ENCODE measurements at regions not wholly inside any gene's neighbourhood (a gene's known extent, or its start where the extent isn't known, plus 50 kb on each side); places are given as distances from the start of the nearest gene placed in this dataset.

DNA sequence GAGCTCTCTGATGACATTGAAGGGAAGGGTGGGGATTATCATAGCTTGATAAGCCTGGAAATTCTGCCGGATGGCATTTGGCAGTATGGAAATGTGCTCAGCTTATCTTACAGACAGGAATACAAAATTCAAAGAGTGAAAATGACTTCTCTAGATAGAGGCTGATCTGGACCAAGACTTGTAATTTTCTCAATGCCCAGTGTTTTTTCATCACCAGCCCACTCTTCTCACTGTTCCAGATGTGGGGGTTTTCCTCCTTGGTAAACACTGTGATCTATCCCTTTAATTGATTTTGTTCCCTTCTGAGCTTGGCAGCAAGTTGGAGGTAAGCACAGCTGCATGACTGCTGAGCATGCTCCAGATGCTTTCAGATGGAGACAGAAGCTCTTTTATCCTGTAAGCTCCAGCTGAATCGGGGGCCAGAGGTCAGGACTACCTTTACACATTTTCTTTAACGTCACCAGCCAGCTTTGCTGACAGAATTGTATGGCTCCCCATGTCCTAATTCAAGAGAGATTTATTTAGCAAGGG, 287.4 kb upstream of the TCF4 start:
- FAIRE-seq: no peak
- H4K8ac ChIP-seq (ENCODE audit: extremely low read depth, insufficient read depth, low read length): no peak overlapping the region
- 0 out of 4 replicates have a peak overlapping the region, but pooled peaks of 1 of the 2 experiments have one; percentile 1 for H3K4me2 ChIP-seq (ENCODE audit: insufficient read depth in 1 of 2, low read depth in 2 of 2, low read length in 2 of 2)
- H2BK15ac ChIP-seq (ENCODE audit: low read length): no peak overlapping the region
- CTCF ChIA-PET (ENCODE audit: partially characterized antibody): interaction anchor here (0.8 to 1.7 kb wide), 4 partner anchors 9 to 27 kb away, joined by 3 to 5 read pairs (median 4); no protein-coding TSS in a partner anchor
- H3K79me1 ChIP-seq (ENCODE audit: low read depth, low read length): no peaks in the 10 kb centered on the region
- H3K4ac ChIP-seq (replicated peaks; ENCODE audit: insufficient read length, low read depth, low read length): no peak overlapping the region
- POLR2A ChIA-PET (ENCODE audit: partially characterized antibody): no interaction called here
- H3K14ac ChIP-seq (ENCODE audit: insufficient read length): no peak overlapping the region
- H3K79me2 ChIP-seq (ENCODE audit: control insufficient read depth in 1 of 2, insufficient read depth in 2 of 2, low read length in 2 of 2): no peaks in the 10 kb centered on the region
- 80% methylated on average over 3 of the region's 3 CpGs; no CpG with 5 or more reads in 1 of the 2 experiments for WGBS, 2 experiments (ENCODE audit: extremely low coverage in 1 of 2, insufficient coverage in 1 of 2, insufficient read length in 1 of 2, insufficient replicate concordance in 2 of 2, low coverage in 1 of 2, low lambda C conversion rate in 2 of 2, missing lambda C conversion rate in 1 of 2)
- H3K23me2 ChIP-seq (ENCODE audit: low read depth, low read length): no peaks in the 10 kb centered on the region
- no peak overlapping the region for H2AFZ ChIP-seq (ENCODE audit: low read length)
- H3K4me1 ChIP-seq (replicated peaks in 1 of 4; ENCODE audit: control insufficient read depth in 3 of 4, insufficient read depth in 4 of 4, low read length in 3 of 4): peaks cover 0 to 4% (median 0%) of the 10 kb centered on the region in 4 experiments; a peak in 2 of 7 replicates
- H3K36me3 ChIP-seq (ENCODE audit: control insufficient read depth in 2 of 4, insufficient read depth in 4 of 4, low read length in 3 of 4): no peaks in the 10 kb centered on the region
- DNase-seq (ENCODE audit: low read depth in 1 of 2, low spot score in 2 of 2): no peak
- no peak overlapping the region for H3K18ac ChIP-seq (ENCODE audit: extremely low read depth, low read length)
- no peak overlapping the region for H2BK20ac ChIP-seq (ENCODE audit: low read length)
- H2BK120ac ChIP-seq (replicated peaks; ENCODE audit: low read depth, low read length): no peak overlapping the region
- H3K4me3 ChIP-seq (ENCODE audit: extremely low read depth in 1 of 4, insufficient read depth in 2 of 4, low read depth in 3 of 4, low read length in 4 of 4): no peak overlapping the region
- no peak overlapping the region for H3K9ac ChIP-seq (replicated peaks in 1 of 4; ENCODE audit: extremely low read depth in 1 of 4, low read depth in 3 of 4, low read length in 3 of 4)
- H3K27ac ChIP-seq (ENCODE audit: low read depth, low read length): no peak overlapping the region
- H3K9me3 ChIP-seq (ENCODE audit: insufficient read depth in 2 of 2, low read depth in 1 of 2, low read length in 1 of 2): no peaks in the 10 kb centered on the region
- H3K27me3 ChIP-seq (replicated peaks in 1 of 4; ENCODE audit: control insufficient read depth in 3 of 4, extremely low read depth in 1 of 4, insufficient read depth in 3 of 4, low read length in 3 of 4): no peaks in the 10 kb centered on the region
- no peak overlapping the region for H2BK12ac ChIP-seq (ENCODE audit: low read depth, low read length)
- H4K20me1 ChIP-seq (replicated peaks in 1 of 2; ENCODE audit: control insufficient read depth in 1 of 2, insufficient read depth in 2 of 2, low read length in 2 of 2): no peaks in the 10 kb centered on the region
- H2AK5ac ChIP-seq (ENCODE audit: low read depth, low read length): no peak overlapping the region
- no peak overlapping the region for H4K91ac ChIP-seq (replicated peaks; ENCODE audit: insufficient read length, low read length)
- no peak overlapping the region for H3K56ac ChIP-seq (replicated peaks; ENCODE audit: insufficient read length, low read depth, low read length)
- H2BK5ac ChIP-seq (ENCODE audit: low read depth, low read length): no peak overlapping the region
- no peak overlapping the region for H4K5ac ChIP-seq (ENCODE audit: insufficient read length, low read depth, low read length)
- H3K23ac ChIP-seq (ENCODE audit: insufficient read length): no peak overlapping the region
- TF ChIP-seq RBBP5 (IDR thresholded peaks at IDR 0.05; ENCODE audit: borderline replicate concordance, low read depth, low read length) (no peak), TEAD4 (IDR thresholded peaks at IDR 0.05; ENCODE audit: low read depth, low read length) (no peak), TCF12 (IDR thresholded peaks at IDR 0.05; ENCODE audit: low read depth, low read length) (no peak), KDM4A (IDR thresholded peaks at IDR 0.05; ENCODE audit: low read depth, low read length, severe bottlenecking) (no peak), CEBPB (IDR thresholded peaks at IDR 0.05; ENCODE audit: low read depth, low read length) (no peak), GTF2F1 (IDR thresholded peaks at IDR 0.05; ENCODE audit: borderline replicate concordance, low read depth, low read length) (no peak), POLR2A (IDR thresholded peaks at IDR 0.05; ENCODE audit: control extremely low read depth in 1 of 2, low read depth in 2 of 2, low read length in 2 of 2) (no peak), MAFK (IDR thresholded peaks at IDR 0.05; ENCODE audit: low read depth, low read length) (no peak), NANOG (IDR thresholded peaks at IDR 0.05; ENCODE audit: insufficient read depth, low read depth, low read length, poor library complexity, severe bottlenecking) (no peak), SUZ12 (IDR thresholded peaks at IDR 0.05; ENCODE audit: low read length) (no peak), HDAC6 (IDR thresholded peaks at IDR 0.05; ENCODE audit: low read depth, low read length) (no peak), SIN3A (conservative IDR thresholded peaks at IDR 0.05 in 1 of 2, IDR thresholded peaks at IDR 0.05 in 1 of 2; ENCODE audit: low read depth in 1 of 2, low read length in 2 of 2) (no peak), CBX8 (IDR thresholded peaks at IDR 0.05; ENCODE audit: borderline replicate concordance, low read depth, low read length) (no peak)
- TF ChIP-seq, protein P1, sequence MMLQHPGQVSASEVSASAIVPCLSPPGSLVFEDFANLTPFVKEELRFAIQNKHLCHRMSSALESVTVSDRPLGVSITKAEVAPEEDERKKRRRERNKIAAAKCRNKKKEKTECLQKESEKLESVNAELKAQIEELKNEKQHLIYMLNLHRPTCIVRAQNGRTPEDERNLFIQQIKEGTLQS (IDR thresholded peaks at IDR 0.05; ENCODE audit: insufficient read depth, low read depth, low read length): no peak

All from H1 (cell line).